GM12865 (cell line): ENCODE measurements at regions not wholly inside any gene's neighbourhood (a gene's known extent, or its start where the extent isn't known, plus 50 kb on each side); places are given as distances from the start of the nearest gene placed in this dataset.
"Not testable (repeated sequence)": the region's sequence is repeated elsewhere in the genome, so short reads cannot be mapped to it uniquely, and the experiment has no call there.

ENCODE experiments used
- DNase-seq: peaks from one replicate; pipeline ENCODE4 v3.0.0; 2010; ENCODE audit warnings: low read depth
- H3K4me3 ChIP-seq: 2 replicates; pipeline ENCODE4 v1.5.1; 2011; ENCODE audit warnings: mild to moderate bottlenecking, low read depth, low read length, control low read depth
- TF ChIP-seq, protein P1 (sequence below): IDR thresholded peaks from 2 replicates; pipeline ENCODE4 v1.5.1; 2011; ENCODE audit warnings: low read length, control low read depth, low read depth, inconsistent platforms; ENCODE audit not compliant: insufficient read depth; ENCODE audit errors: missing control alignments

GRCh38 chr6:150751296-150751695, 114.2 kb upstream of the MTHFD1L start:
- H3K4me3 ChIP-seq = no peak overlapping the region
- TF ChIP-seq, protein P1, sequence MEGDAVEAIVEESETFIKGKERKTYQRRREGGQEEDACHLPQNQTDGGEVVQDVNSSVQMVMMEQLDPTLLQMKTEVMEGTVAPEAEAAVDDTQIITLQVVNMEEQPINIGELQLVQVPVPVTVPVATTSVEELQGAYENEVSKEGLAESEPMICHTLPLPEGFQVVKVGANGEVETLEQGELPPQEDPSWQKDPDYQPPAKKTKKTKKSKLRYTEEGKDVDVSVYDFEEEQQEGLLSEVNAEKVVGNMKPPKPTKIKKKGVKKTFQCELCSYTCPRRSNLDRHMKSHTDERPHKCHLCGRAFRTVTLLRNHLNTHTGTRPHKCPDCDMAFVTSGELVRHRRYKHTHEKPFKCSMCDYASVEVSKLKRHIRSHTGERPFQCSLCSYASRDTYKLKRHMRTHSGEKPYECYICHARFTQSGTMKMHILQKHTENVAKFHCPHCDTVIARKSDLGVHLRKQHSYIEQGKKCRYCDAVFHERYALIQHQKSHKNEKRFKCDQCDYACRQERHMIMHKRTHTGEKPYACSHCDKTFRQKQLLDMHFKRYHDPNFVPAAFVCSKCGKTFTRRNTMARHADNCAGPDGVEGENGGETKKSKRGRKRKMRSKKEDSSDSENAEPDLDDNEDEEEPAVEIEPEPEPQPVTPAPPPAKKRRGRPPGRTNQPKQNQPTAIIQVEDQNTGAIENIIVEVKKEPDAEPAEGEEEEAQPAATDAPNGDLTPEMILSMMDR = no peak
- DNase-seq = no peak

DNA sequence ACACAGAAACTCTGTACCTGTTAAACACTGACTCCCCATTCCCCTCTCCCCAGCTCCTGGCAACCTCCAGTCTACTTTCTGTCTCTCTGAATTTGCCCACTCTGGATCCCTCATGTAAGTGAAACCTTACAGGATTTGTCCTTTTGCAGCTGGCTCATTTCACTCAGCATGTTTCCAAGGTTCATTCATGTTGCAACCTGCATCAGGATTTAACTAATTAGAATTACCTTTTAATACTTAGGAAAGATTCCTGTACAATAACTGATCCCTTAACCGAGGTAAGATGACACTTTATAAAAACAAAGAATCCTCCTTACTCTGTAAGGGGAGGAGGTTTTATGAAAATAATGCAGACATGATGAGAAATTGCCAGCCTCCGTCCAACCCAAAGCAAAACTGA, 113.1 kb upstream of the MTHFD1L start:
- DNase-seq = no peak
- TF ChIP-seq, protein P1 = no peak
- H3K4me3 ChIP-seq = no peak overlapping the region

DNA sequence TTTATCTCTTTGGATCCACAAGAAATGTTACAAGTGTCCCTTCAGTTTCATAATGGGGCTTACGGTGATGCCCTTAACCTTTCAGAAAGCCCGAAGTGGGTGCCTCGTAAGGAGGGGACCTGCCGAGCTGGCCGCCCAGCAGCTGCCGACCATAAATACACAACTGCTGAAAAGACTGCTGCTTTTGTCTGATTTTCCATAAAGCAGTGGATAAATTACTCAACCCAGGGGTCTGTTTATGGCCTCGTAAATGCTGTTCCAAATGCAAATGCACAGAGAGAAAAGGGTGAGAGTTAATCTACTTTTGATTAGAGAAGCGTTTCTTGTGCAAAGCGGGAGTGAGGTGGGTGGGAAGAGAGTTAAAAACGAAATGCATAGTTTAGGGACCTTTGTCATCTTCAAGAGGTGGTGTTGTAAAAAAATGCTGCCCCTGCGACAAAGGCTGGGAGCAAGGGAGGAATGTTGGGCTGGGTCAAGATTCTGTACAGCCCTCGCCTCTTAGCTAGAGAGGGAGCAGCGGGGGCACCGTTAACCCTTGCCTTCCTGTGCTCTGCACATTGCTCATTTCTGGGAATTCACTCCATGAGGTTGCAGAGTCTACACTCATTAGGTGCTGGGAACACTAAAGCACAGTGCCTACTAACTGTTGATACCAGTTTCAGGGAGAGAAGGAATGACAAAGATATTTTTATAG, 112.0 kb upstream of the MTHFD1L start:
- no peak for DNase-seq
- TF ChIP-seq, protein P1 = no peak
- H3K4me3 ChIP-seq = no peak overlapping the region

- DNase-seq = no peak
- no peak overlapping the region for H3K4me3 ChIP-seq
These were observed 110.5 kb upstream of the MTHFD1L start for GRCh38 chr6:150755042-150755441.

DNA sequence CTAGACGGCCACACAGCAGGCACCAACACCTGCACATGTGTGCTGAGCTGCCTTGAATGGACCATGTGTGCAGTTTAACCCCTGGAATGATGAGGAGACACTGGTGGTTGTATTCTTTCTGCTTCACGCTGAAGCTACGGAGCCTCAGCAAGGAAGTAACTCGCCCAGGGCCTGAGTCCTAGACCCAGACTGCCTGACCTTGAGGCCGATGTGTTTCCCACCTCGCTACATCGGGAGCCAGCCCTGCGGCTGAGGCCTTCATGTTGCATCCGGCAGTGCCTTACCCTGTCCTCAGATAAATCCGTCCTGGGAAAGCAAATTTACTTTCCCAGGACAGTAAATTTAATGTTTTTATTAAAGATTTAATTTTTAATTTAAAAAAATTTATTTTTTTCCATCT, 110.0 kb upstream of the MTHFD1L start:
- no peak for DNase-seq
- no peak overlapping the region for H3K4me3 ChIP-seq
- TF ChIP-seq, protein P1 = no peak

More at GRCh38 chr6:150755042-150755441, 110.5 kb upstream of the MTHFD1L start:
- TF ChIP-seq, protein P1 = no peak

DNA sequence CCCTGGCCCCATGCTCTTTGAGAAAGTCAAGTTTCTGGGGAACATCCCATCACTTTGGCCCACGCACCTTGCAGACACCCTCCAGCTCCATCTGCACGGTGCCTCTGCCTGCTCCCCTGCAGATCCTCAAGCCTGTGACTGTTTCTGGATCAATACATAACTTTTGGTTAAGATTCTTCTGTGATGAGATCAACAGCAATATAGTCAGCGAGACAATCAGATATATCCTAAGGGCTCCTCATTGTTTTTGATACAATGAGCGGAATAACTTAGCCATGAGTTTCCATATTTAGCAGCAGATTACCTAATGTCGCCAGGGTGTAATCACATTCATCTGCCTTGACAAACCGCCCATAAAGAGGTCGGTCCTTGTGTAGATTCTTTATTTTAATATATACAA, 109.3 kb upstream of the MTHFD1L start:
- DNase-seq = no peak
- no peak overlapping the region for H3K4me3 ChIP-seq
- TF ChIP-seq, protein P1 = no peak

DNA sequence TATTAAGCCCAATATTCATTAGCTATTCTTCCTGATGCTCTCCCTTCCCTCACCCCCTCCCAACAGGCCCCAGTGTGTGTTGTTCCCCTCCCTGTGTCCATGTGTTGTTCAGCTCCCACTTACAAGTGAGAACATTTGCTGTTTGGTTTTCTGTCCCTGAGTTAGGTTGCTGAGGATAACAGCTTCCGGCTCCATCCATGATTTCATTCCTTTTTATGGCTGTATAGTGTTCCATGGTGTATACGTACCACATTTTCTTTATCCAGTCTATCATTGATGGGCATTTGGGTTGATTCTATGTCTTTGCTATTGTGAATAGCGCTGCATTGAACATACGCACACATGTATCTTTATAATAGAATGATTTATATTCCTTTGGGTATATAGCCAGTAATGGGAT, 107.7 kb upstream of the MTHFD1L start:
- not testable (repeated sequence) for DNase-seq, H3K4me3 ChIP-seq
